Stimulated activated CD8-positive, alpha-beta memory T cell treated with anti-CD3 and anti-CD28 coated beads, Interleukin-12 subunit alpha, Interleukin-12 subunit beta, amount 100 ng/mL, for 4 hours (primary cell): ENCODE measurements at regions not wholly inside any gene's neighbourhood (a gene's known extent, or its start where the extent isn't known, plus 50 kb on each side); places are given as distances from the start of the nearest gene placed in this dataset.

Experiments
- DNase-seq: peaks from one replicate; pipeline ENCODE4 v3.0.0-alpha.2; 2020; ENCODE audit warnings: low read depth

DNA sequence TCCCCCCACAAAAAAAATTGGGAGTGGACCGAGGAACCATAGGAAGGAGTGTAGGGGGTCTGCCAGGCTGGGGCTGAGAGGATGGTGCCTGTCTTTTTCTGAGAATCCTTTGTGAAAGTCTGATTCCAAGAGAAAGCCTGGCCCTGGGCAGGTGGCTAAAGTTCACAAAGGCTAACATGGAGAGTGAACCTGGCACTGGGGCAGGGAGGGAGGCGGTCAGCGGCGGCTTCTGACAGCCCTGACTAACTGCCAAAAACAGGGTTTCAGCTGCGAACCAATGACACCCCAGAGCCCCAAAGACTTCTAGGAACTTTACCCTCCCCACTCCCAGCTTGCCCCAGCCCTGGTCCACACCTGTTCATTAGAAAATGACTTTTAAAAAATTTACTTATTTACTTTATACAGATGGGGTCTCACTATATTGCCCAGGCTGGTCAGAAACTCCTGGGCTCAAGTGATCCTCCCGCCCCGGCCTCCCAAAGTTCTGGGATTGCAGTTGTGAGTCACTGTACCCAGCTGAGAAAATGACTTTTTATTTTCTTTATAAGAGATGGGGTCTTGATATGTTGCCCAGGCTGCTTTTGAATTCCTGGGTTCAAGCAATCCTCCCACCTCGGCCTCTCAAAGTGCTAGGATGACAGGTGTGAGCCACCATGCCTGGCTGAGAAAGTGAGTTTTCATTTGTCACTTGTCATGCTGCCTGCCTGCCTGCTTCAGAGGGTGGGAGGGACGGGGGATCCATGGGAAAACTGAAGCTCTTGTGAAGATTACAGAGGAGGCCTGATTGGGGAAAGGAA lies 61.0 kb upstream of the DUSP5 start:
- DNase-seq: no peak

DNA sequence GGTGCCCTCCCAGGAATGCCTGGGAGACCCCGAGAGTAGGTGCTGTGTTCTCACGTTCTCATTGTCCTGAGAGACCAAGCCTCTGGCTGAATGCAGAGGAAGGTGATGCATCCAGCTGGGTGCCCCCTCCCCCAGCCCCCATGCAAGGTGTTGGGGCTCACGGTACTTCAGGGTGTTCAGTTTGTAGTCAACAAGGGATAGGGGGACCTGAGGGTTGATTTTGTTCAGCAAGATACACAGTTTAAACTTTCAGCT lies 60.4 kb upstream of the DUSP5 start:
- no peak for DNase-seq

DNA sequence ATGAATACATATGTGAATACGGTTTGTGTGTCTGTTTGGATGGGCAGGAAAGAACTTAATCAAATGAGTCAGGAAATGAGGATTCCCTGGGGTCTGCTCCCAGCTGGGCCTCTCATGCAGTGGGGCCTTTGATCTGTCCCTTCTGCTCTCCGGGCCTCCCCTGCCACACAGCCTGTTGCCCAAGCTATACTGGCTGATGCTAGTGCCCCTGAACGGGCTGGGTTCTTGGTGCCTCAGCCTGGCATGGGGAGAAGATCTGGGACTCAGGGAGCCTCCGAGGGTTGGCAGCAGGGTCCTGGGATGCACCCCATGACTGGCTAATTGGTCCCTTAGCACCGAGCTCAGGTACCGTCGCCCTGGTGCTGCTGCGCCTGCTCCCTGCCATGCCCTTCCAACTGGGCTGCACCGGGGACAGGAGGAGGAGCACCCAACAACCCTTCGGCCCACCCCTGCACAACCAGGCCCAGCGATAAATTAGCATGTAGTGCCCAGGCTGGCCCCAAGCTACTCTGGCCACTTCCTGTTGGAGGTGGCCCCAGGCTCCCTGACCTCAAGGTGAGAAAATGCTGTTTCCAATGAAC lies 59.9 kb upstream of the DUSP5 start:
- DNase-seq: no peak

DNA sequence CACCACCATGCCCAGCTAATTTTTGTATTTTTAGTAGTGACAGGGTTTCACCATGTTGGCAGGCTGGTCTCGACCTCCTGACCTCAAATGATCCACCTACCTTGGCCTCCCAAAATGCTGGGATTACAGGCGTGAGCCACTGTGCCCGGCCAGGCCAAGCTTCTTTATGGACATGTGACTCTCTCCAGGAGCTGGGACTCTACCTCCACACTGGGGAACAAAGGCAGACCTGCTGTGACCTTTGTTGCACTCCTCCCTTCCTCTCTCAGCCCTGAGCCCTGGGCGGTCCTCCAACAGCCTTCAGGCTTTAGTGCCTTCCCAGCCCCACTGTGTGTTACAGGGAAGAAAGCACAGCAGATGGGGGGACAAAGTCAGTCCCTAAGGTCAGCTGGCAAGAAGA lies 55.0 kb upstream of the DUSP5 start:
- DNase-seq: no peak

DNA sequence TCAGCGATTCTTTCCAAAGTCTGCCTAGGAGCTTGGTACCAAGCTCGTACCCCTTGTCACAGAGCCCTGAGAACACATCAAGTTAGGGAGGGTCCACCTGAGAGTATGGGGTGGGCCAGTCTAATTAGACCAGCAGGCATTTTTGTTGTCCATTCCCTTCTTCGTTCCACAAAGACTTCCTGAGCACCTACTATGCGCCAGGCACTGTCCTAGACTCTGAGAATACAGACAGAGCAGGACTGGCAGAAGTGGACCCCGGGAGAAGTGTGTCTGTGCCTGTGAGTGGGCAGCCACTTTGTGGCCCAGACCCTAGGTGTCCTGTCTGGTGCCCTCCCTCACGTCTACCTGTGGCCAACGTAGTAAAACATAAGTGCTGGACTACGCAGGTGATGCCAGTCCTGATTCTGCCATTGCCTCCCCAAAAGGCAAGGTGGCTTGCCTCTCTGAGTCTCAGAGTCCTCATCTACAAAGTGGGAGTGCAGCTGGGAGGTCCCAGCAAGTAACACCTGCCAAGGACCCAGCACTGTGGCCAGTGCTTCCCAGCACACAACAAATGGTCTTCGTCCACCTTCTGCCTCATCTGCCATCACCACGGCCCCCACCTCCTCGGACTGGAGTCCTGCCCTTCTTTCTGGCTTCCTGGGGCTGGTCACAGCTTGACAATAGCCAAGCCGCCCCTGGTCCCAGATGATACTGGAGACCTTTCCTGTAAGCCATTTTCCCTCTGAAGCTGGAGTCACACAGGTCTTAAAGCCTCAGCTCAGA lies 54.3 kb upstream of the DUSP5 start:
- no peak for DNase-seq

DNA sequence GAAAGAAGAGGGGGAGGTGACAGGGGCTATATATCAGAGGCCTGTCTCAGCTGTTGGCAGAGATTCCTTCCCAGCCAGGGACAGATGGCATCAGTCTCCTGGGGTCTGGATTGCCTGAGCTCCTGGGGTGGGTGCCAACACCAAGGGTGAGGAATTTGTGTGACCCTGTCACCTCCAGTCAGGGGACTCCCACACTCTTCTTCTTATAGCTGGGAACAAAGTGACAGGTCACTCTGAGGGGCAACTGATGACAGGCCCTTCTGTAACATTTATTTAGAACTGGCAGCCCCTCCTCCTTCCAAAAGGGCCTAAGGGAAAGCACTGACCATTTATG lies 53.7 kb upstream of the DUSP5 start:
- no peak for DNase-seq

DNA sequence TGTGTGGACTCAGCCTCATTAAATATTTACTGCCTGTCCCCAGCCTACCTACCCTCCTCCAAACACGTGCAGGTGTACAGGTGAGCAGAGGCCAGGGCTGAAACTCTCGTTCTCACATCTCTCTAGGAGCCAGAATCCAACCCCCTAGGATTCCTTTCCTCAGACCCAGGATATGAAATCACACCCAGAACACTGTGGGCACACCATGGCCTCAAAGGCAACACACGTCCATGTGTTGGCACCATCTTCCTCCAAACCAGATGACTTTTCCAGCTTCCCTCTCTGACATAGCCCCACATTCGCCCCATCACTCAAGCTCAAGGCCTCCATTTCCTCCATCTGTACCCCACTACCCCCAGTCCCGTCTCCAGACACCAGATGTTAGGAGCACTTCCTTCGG lies 51.8 kb upstream of the DUSP5 start:
- DNase-seq: no peak

DNA sequence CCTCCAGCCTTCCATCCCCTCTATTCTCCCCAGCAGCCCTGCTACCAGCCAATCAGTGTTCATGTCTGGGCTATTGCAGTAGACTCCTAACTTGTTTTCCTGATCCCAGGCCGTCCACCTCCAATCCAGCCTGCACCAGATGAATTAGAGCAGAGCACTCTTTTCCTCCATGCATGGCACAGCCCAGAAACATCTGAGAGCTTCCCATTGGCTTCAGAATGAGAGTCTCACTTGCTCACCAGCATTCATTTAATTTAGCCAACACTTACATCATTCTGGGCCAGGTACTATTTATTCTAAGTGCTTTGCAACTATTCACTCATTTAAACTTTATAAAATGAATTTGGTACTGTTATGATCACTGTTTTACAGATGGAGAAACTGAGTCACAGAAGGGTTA lies 51.4 kb upstream of the DUSP5 start:
- DNase-seq: no peak

DNA sequence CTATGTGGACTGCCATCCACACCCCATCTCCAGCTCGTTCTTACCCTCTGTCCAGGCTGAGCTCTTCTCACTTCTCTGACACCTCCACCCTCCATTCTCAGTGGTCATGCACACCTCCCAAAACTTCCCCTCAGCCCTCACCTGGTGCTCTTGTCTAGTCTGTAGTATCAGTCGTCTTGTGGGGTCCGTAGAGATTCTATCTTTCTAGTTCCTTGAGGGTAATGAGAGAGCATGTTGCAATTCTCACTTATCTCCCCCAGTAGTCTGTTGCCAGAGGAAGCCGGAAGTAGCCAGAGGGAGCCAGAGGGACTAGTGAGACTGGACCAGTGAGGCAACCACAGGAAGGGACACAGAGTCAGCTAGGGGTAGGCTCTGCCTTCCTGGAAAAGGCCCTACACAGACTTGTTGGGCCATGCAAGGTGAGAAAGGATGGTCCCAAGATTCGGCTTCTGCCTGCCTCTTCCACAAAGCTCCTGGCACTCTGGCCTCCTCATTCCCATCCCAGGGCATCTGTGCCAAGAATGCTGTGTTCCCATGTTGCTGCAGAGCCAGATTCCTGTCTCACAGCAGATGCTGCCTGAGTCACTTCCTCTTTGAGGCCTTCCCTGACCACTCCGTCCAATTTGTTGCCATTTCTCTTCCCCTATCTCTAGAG lies 50.6 kb upstream of the DUSP5 start:
- no peak for DNase-seq

DNA sequence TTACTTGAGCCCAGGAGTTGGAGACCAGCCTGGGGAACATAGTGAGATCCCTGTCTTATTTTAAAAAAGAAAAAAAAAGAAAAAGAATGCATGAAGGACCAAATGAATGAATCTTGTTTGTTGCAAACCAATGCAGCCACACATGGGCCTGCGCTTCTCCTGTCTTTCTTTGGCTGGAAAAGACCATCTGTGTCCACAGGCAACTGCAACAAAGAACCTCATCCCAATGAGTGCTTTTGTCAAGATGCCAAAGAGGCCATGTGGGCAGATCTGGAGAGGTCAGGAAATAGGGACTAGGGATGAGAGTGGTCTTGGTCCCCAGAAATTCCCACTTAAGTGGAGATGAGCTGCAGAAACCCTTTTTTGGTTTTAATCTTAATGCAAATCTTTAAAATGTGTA lies 49.8 kb upstream of the DUSP5 start:
- DNase-seq: no peak
